ENCODE measurements at regions not wholly inside any gene's neighbourhood (a gene's known extent, or its start where the extent isn't known, plus 50 kb on each side); places are given as distances from the start of the nearest gene placed in this dataset.

DNA sequence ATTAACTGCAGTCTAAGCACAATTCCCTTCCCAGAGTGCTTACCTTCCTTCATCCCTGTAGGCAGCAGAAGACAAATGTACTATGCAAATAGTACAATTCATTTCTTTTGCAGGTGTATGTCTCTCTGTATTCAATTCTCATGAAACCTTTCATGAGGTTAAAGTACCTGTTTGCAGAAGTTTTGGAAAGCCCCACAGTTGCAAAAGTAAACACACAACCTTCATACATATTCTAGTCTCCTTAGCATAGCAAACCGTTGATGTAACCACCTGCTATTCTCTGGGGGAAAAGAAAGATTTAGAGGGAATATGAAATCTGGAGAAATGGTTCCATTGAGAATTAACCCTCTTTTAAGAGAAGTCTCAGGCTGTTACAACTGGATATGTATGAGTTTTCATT, 200.3 kb upstream of the SUCLG2 start:
- no peak for TF ChIP-seq NR3C1 (IDR thresholded peaks at IDR 0.05)
- TF ChIP-seq, protein P1, sequence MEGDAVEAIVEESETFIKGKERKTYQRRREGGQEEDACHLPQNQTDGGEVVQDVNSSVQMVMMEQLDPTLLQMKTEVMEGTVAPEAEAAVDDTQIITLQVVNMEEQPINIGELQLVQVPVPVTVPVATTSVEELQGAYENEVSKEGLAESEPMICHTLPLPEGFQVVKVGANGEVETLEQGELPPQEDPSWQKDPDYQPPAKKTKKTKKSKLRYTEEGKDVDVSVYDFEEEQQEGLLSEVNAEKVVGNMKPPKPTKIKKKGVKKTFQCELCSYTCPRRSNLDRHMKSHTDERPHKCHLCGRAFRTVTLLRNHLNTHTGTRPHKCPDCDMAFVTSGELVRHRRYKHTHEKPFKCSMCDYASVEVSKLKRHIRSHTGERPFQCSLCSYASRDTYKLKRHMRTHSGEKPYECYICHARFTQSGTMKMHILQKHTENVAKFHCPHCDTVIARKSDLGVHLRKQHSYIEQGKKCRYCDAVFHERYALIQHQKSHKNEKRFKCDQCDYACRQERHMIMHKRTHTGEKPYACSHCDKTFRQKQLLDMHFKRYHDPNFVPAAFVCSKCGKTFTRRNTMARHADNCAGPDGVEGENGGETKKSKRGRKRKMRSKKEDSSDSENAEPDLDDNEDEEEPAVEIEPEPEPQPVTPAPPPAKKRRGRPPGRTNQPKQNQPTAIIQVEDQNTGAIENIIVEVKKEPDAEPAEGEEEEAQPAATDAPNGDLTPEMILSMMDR (IDR thresholded peaks at IDR 0.05): no peak

Measured in A549 (cell line).